Neutrophil (primary cell): ENCODE measurements at regions not wholly inside any gene's neighbourhood (a gene's known extent, or its start where the extent isn't known, plus 50 kb on each side); places are given as distances from the start of the nearest gene placed in this dataset.

Source experiments
- H3K27ac ChIP-seq: fragments of 200-600 bp; sonication (generic); 2 replicates; pipeline ENCODE4 v1.5.1; 2016; ENCODE audit warnings: mild to moderate bottlenecking, moderate library complexity
- H3K27me3 ChIP-seq: fragments of 200-600 bp; sonication (generic); 2 replicates; pipeline ENCODE4 v1.6.0; 2016; ENCODE audit warnings: mild to moderate bottlenecking
- H3K36me3 ChIP-seq: fragments of 200-600 bp; sonication (generic); 2 replicates; pipeline ENCODE4 v1.5.1; 2017
- H3K4me1 ChIP-seq, 2 experiments: fragments of 200-600 bp in 1 of 2; sonication (generic) in 1 of 2; 1 replicate in 1 of 2; 2 replicates in 1 of 2; pipeline versions ENCODE4 v1.5.1 to v1.6.1; 2013 to 2016; ENCODE audit warnings: low read depth in 1 of 2, low read length in 1 of 2, mild to moderate bottlenecking in 1 of 2, moderate library complexity in 1 of 2; ENCODE audit not compliant: control insufficient read depth in 1 of 2, insufficient read depth in 1 of 2
- H3K4me3 ChIP-seq, 2 experiments: fragments of 200-600 bp in 1 of 2; sonication (generic) in 1 of 2; 1 replicate in 1 of 2; 2 replicates in 1 of 2; pipeline ENCODE4 v1.5.1; 2013 to 2016; ENCODE audit warnings: low read depth in 1 of 2, low read length in 1 of 2, mild to moderate bottlenecking in 1 of 2, moderate library complexity in 1 of 2
- H3K9me3 ChIP-seq: fragments of 200-600 bp; sonication (generic); 2 replicates; pipeline ENCODE4 v1.5.1; 2016
- TF ChIP-seq, protein P1 (sequence below): fragments of 200-600 bp; sonication (generic); IDR thresholded peaks from 2 replicates; pipeline ENCODE4 v1.5.1; 2016; ENCODE audit warnings: antibody characterized with exemption

DNA sequence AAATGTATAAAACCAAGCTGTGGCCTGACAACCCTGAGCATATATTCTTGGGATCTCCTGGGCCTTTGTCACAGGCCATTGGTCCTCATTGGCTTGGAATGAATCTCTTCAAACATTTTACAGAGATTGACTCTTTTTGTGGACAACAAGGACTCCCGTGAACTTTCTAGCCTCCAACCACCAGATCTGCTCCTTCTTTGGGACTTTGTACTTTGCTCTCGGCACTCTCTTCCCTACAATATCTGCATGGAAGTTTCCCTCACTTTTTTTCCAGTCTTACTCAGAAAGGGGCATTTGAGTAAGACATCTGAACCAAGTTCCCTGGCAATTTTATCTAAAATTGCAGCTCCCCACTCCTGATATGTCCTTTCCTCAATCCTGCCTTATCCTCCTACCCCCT, 158.8 kb downstream of the PHLDA1 start:
- Histone ChIP-seq H3K4me1 (no peaks in the 10 kb centered on the region), H3K36me3 (no peaks in the 10 kb centered on the region), H3K9me3 (no peaks in the 10 kb centered on the region), H3K4me3 (no peak overlapping the region), H3K27ac (no peak overlapping the region), H3K27me3 (no peaks in the 10 kb centered on the region)
- TF ChIP-seq, protein P1, sequence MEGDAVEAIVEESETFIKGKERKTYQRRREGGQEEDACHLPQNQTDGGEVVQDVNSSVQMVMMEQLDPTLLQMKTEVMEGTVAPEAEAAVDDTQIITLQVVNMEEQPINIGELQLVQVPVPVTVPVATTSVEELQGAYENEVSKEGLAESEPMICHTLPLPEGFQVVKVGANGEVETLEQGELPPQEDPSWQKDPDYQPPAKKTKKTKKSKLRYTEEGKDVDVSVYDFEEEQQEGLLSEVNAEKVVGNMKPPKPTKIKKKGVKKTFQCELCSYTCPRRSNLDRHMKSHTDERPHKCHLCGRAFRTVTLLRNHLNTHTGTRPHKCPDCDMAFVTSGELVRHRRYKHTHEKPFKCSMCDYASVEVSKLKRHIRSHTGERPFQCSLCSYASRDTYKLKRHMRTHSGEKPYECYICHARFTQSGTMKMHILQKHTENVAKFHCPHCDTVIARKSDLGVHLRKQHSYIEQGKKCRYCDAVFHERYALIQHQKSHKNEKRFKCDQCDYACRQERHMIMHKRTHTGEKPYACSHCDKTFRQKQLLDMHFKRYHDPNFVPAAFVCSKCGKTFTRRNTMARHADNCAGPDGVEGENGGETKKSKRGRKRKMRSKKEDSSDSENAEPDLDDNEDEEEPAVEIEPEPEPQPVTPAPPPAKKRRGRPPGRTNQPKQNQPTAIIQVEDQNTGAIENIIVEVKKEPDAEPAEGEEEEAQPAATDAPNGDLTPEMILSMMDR, result no peak

DNA sequence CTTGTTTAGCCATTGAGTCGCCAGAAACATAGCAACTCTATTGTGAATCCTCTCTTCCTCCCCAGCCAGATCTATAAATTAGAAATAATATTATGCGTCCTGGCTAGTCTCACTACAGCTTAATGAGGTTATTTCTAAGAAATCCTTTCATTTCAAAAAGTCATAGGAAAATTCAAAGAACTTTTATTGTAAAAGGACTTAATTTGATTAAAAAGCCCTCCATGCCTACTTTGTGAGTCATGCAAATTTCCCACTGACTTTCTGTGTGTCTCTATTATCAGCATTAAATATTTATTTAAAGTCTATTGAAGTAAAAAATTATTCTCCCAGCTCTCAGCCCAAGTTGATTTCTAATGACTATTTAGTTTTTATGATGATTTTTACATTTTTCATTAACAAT, 160.7 kb downstream of the PHLDA1 start:
- Histone ChIP-seq H3K4me3 (no peak overlapping the region), H3K4me1 (no peaks in the 10 kb centered on the region), H3K27me3 (no peaks in the 10 kb centered on the region), H3K27ac (no peak overlapping the region), H3K36me3 (no peaks in the 10 kb centered on the region), H3K9me3 (no peaks in the 10 kb centered on the region)
- TF ChIP-seq, protein P1, result no peak

DNA sequence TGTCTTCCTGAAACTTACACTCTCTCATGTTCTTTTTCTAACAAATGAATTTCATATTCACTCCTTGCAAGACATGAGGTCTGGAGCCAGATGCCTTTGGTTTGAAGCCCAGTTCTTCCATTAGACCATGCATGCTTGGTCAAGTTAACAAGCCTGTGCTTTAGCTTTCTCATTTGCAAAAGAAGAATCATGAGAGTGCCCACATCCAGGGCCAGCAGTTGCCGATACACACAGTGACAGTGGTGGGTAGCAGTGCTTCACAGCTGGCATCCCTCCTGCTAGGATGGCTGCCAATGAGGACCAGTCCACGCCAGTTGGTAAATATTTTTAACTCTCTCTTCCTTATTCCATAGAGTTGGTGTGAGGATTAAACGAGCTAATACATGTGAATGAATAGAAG, 163.1 kb downstream of the PHLDA1 start:
- no peak overlapping the region for H3K27ac ChIP-seq
- H3K36me3 ChIP-seq, result no peaks in the 10 kb centered on the region
- TF ChIP-seq, protein P1, result no peak
- H3K4me1 ChIP-seq, result no peaks in the 10 kb centered on the region
- no peak overlapping the region for H3K4me3 ChIP-seq
- H3K27me3 ChIP-seq, result no peaks in the 10 kb centered on the region
- H3K9me3 ChIP-seq, result no peaks in the 10 kb centered on the region

DNA sequence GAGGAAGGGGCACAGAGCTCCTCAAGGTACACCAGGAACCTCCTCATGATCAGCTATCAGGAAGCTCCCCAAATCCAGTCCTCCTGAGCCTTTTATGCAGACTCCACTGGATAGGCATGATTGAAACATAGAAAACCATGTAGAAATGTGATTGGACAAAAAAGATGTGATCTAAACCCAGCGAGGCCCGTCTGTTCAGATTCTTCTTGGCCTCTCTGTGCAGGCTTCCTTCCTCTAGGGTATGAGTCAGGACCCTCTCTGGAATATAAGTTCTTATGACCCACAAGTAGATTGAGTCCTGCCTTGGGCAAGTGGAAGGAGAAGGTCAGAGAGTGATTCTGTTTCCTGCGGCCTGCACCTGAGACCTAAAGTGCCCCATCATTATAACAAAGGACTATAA, 166.3 kb downstream of the PHLDA1 start:
- H3K27ac ChIP-seq, result no peak overlapping the region
- H3K9me3 ChIP-seq, result no peaks in the 10 kb centered on the region
- no peaks in the 10 kb centered on the region for H3K36me3 ChIP-seq
- no peaks in the 10 kb centered on the region for H3K4me1 ChIP-seq
- H3K27me3 ChIP-seq, result no peaks in the 10 kb centered on the region
- TF ChIP-seq, protein P1, result no peak
- no peak overlapping the region for H3K4me3 ChIP-seq

DNA sequence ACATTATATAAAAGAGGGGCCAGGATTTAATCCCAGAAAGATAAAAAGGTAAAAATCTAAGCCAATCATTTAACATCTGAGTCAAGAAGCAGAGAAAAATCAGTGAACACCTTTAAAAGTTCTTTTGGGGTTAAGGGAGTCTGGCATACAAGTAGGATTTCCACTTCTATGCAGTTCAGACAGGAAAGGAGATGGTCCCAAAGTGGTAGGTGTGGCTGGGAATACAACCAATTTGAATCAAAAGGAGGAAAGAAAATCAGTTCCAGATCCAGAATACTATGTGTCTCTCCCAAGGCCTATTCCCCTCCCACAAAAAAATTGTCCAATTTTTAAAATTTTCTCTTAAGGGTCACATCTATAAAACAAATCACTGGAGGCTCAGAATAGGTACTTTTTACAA, 167.4 kb downstream of the PHLDA1 start:
- Histone ChIP-seq H3K4me3 (no peak overlapping the region), H3K27ac (no peak overlapping the region), H3K36me3 (no peaks in the 10 kb centered on the region), H3K27me3 (no peaks in the 10 kb centered on the region), H3K4me1 (no peaks in the 10 kb centered on the region), H3K9me3 (no peaks in the 10 kb centered on the region)
- TF ChIP-seq, protein P1, result no peak

DNA sequence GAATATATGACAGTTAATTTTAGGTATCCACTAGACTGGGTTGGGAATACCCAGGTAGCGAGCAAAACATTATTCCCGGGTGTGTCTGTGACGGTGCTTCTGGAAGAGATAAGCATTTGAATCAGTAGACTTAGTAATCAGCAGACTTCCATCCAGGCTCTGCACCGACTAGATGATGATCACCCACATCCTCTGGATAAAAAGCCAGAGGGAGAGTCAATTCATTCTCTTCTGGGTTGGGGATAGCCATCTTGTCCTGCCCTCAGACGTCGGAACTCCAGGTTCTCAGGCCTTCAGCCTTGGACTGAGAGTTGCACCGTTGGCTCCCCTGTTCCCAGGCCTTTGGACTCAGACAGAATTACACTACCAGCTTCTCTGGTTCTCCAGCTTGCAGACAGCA, 168.0 kb downstream of the PHLDA1 start:
- H3K4me1 ChIP-seq, result no peaks in the 10 kb centered on the region
- no peaks in the 10 kb centered on the region for H3K9me3 ChIP-seq
- H3K27ac ChIP-seq, result no peak overlapping the region
- H3K36me3 ChIP-seq, result no peaks in the 10 kb centered on the region
- no peaks in the 10 kb centered on the region for H3K27me3 ChIP-seq
- H3K4me3 ChIP-seq, result no peak overlapping the region
- TF ChIP-seq, protein P1, result no peak
